OCI-LY3 (cell line): ENCODE measurements at regions not wholly inside any gene's neighbourhood (a gene's known extent, or its start where the extent isn't known, plus 50 kb on each side); places are given as distances from the start of the nearest gene placed in this dataset.

Experiments used
- CTCF ChIP-seq: fragments of 200-600, 300-600 bp; sonication (generic); IDR thresholded peaks from 2 replicates; pipeline ENCODE4 v1.5.1; 2014; ENCODE audit warnings: antibody characterized with exemption, low read length, low read depth
- EZH2phosphoT487 ChIP-seq: fragments of 200-600 bp; shearing (Covaris generic); IDR thresholded peaks from 2 replicates; pipeline ENCODE4 v1.6.1; 2018; ENCODE audit warnings: antibody characterized with exemption, mixed run types, low read depth

GRCh38 chr6:18565231-18565630 lies 178.1 kb downstream of the RNF144B start:
- TF ChIP-seq CTCF (no peak), EZH2phosphoT487 (no peak)
